Stimulated activated CD8-positive, alpha-beta memory T cell treated with anti-CD3 and anti-CD28 coated beads, Interleukin-2, amount 100 ng/mL, for 1 hour (primary cell): ENCODE measurements at regions not wholly inside any gene's neighbourhood (a gene's known extent, or its start where the extent isn't known, plus 50 kb on each side); places are given as distances from the start of the nearest gene placed in this dataset.

ENCODE experiments used
- DNase-seq, 2 donors: peaks; one replicate each; pipeline ENCODE4 v3.0.0-alpha.2; 2020; ENCODE audit warnings: low read depth in 2 of 2

DNA sequence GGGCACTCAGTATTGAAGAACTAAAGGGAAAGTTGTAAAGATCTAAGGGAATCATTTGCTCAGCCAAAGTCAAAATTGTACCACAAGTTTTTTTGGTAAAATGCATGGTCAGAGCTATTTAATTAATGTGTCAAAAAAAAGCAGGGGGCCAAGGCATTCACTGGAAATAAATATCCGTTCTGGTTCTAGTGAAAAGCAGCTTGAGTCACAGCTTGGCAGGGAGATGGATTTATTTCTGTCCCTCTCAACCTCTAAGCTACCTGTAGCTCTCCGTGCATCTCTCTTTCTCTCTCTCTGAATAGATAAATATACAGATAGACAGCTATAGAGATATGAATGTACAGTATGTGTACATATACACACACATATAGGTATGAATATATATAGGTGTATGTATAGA lies 554.4 kb upstream of the TMEM132C start:
- DNase-seq, result no peak

DNA sequence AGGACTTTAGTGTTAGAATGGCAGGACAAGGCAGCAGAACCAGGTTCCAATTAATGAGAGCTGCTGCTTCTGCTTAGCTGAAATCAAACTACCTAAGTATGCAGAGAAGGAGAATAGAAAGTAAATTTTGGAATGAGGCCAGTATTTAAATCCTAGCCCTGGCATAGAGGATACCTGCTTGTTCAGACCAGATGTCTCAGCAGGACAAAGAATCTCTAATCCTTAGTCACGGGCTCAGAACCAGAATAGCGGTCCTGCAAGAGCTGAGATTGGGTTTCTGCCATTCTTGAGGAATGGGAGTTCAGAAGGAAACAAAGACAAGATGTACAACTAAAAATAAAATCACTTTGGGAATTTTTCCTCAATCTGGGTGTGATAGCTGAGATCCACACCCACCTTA lies 550.8 kb upstream of the TMEM132C start:
- DNase-seq, result no peak

DNA sequence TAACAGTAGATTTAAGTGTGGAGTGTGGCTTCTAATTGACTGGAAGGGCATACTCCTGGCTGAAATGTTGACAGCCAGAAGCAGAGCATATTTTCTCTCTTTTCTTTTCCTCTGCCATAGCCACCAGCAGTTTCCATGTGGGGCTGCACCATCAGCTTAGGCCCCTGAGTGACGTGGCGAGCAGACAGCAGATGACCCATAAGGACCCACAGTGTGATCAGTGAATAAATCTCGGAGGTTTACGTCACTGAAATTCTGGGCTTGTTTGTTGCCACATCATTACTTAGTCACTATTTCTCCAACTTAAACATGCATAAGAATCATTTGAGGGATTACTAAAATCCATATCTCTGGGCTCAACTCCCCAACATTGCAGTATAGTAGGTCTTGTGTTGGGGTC lies 549.7 kb upstream of the TMEM132C start:
- DNase-seq, result no peak

GRCh38 chr12:127720334-127720733 lies 546.6 kb upstream of the TMEM132C start:
- no peak for DNase-seq

DNA sequence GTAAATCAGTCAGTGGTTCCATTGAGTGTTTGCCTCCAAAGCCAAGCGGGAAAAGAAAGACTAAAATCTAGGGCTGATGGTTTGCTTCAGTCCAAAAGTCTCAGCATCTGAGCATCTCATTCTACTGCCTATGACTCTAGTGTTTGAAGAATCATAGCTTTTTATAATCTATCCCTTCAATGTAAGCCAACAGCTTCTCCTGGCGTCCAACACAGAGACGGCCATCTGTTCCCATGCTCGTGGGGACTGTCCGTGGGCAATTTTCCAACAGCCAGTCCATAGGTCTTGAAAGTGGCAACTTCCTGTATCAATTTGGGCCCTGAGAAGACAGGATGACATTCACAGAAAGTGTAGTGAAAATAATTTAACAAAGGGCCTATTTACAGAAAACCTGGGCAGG lies 544.4 kb upstream of the TMEM132C start:
- DNase-seq, result no peak

DNA sequence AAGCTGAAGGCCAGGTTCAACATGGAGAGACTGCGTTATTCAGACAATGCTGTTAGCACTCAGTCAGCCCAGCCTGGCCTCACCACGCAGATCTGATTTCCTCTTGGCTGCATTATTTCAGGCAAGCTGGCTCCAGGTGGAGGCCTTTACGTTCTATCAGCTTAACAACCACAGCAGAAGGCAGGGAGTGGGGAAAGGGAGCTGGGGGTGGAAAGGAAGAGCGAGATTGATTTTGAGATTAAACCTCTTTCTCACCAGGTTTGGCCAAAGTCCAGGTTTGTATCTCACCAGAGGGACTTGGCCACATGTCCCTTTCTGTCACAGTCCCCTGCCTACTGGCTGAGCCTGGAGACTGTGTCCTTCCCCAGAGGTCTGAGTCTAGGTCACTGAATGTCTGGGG lies 543.7 kb upstream of the TMEM132C start:
- no peak for DNase-seq

- DNase-seq, result no peak
These were observed 540.2 kb upstream of the TMEM132C start for GRCh38 chr12:127726671-127727315.

DNA sequence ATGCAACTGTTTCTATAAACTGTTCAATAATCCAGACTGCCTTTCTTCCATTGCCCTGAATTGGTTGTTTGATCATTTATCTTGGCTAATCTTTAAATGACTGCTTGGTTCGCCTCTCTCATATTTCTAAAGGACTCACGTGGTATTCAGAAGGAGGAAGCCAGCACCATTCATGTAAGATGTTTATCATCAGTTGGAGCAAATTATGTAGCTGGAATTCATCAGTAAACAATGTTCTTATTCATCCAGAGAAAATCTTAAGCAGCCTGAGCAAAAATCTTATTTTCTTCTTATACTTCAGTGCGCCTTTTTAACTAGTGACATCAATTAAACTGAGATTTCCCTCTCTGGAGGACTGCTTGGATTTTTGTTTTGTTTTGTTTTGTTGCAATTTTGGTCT lies 538.7 kb upstream of the TMEM132C start:
- no peak for DNase-seq

DNA sequence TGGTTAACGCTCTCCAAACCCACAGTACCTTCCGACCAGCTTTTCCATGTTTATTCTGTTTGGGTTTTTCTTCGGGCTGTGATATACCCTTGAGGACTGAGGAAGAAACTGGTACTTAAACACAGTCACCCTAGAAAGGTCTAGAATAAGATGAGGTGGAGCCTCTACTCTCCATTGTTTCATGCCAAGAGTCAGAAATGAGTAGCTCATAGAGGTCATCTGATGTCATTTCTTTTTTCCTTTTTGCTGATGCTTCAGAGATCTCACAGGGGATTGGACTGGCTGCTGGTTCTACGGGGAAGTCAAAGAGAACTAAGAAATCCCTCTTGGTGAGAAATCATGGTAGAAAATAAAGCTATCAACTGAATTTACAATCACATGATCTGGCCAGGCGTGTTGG lies 538.2 kb upstream of the TMEM132C start:
- DNase-seq, result no peak

DNA sequence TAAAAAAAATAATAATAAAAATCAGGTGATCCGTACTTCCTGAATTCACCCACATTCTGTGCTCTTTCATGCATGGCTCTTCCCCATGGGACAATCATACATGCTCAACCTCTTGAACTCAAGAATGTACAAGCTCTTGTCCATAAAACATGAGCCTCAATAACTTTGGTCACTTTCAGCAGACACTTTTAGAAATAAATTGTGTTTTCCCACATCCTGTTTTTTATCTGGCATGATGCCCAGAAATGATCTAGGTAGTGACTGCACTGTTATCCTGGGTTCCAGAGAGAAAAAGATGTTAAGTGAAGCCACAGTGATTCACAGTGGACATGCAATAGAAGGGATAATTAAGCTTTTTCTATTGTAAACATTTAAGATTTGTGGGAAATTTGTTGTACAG lies 537.6 kb upstream of the TMEM132C start:
- DNase-seq, result no peak

GRCh38 chr12:127731657-127732056 lies 535.3 kb upstream of the TMEM132C start:
- no peak for DNase-seq

GRCh38 chr12:127742231-127742630 lies 524.7 kb upstream of the TMEM132C start:
- no peak for DNase-seq

DNA sequence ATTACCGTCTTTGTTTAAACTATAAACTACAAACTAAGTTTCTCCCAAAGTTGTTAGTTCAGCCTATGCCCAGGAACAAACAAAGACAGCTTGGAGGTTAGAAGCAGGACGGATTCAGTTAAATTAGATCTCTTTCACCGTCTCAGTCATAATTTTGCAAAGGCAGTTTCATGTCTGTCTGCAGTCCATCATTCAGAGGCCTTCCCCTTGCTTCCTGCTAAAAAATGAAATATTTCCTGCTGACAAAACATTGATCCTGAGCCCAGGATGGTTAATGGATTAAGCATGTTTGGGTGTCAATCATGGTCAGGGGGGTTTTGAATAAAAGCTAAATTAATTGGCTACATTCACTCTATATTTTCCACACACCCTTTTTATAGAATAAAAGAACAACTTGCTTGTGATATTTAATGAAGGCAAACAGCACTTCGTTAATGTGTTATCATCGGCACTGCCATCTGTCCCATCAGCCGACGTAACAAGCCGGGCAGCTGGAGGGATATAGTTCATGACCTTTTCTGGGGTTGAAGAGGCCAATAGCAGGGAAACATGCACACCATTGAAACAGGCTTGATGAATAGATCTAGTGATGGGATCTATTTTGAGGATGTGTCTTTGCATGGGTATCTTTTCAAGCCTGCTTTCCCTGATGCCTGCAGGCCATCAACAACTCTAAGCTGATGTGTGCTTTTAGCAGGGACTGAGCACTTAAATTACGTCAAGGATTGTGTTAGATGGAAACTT lies 521.3 kb upstream of the TMEM132C start:
- DNase-seq, result no peak

DNA sequence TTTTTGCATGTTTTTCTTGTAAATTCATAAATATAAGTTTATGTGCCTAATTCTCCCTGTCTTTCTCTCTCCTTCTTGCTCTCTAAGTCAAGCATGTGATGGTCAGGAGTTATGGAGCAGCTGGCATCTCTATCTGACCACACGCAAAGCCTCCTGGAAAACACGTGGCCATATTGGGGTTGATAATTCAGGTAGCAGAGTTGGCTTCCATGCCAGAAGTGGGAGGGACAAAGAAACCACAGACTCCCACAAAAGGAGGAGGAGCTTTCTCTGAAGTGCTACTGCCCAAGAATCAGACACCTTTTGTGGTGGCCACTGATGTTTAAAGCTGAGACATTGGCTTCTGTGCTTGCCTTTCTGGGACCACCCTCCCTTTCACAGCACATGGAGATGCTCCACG lies 517.6 kb upstream of the TMEM132C start:
- DNase-seq, result no peak

DNA sequence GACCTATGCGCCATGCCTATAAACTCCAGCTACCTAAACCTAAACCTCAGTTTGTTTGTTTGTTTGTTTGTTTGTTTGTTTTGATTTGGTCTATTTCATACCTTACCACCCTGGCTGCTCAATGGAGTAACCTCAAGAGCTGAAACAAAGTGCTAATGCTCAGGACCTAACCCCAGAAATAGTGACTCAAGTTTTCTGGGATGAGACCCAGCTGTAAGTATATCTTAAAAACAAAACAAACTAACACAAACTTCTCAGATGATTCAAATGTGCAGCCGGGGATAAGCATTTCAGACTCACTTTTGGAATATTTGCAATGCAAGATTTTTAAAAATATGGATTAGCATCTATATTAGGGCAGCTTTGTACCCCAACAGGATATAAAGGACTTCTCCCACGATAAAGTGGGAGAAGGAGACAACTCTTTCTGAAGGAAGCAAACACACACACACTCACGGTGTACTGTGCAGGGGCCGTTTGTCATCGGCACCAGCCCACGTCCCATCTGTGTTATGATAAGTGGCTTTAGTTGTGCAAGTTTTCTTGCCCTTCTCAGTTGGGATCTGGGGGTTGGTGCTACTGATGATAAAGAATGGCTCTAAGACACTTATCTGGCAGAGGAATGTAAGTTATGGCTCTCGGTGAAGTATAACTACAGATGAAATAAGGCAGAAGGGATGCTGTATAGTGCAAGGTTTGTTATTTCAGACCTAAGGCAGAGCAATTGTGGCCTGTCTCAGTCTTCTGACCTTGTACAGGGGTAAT lies 516.7 kb upstream of the TMEM132C start:
- no peak for DNase-seq

GRCh38 chr12:127752802-127753201 lies 514.2 kb upstream of the TMEM132C start:
- no peak for DNase-seq

- no peak for DNase-seq
These were observed 506.6 kb upstream of the TMEM132C start for GRCh38 chr12:127760357-127760756.

DNA sequence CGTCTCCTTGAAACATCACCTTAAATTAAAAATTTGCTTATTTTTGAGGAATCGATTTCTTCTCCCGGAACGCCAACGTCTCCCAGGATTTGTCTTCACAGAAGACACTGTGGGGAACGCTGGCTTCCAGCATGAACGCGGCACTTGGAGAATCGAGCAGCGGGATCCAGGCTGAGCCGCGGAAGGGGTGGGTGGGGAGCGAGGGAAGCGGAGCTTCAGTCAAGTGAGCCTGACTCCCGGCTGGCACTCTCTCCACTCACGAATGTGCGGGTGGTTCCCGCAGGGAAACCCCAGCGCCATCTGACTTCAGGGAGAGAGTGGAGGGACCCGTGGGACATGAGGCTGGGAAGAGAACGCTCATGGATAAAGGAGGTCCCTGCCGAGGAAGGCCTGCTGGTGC lies 506.0 kb upstream of the TMEM132C start:
- DNase-seq, result no peak

DNA sequence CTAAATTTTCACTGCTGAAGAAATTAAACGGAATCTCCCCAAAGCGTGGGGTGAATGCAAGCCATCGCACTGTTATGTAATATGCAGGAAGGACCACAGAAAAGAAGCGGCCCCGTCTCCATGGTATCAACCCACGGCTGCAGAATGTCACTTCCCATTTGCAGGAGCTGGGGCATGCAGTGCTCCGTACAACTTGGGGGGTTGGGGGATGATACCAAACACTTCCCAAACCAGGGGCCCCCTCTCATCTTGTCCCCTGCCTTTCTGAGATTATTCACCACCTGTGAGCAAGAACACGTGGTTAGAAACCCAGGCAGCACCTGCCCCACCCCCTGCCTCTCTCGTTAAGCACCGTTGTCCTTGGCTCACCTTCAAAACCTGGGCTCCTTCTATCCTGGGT lies 505.1 kb upstream of the TMEM132C start:
- DNase-seq, result no peak

GRCh38 chr12:127767656-127768055 lies 499.3 kb upstream of the TMEM132C start:
- DNase-seq, result no peak

DNA sequence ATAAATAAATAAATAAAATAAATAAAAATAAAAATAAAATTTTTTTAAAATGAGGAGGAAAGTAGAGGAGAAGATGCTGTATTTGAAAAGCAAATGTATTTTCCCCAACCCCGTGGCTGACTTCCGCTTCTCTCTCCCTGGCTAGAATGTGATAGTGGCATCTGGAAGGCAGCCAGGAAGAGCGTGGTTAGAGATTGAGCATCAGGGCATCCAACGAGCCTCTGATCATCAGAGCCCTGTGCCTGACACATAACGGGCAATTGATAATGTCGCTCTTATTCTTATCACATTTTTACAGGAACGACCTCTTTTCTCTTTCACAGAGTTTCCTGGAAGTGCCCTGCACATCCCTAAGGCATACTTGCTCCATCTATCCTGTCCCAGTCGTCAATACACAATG lies 496.9 kb upstream of the TMEM132C start:
- DNase-seq, result no peak

DNA sequence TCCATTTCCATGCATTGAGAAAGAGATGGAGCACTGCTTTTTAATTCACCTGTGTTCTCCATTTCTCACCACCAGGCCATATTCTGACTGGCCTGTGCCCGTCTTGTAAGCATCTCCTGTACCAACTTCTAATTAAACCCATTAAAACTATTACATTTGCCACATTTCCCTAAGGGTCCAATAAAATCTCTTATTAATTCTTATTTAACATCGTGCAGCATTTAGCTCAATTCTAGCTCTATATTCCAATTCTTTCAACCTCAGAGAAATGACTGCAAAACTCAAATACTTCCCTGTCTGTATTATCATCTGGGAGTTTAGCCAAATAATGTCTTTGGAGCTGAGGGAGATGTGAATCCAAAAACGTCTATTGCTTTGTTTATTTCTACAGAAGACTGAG lies 495.4 kb upstream of the TMEM132C start:
- no peak for DNase-seq

DNA sequence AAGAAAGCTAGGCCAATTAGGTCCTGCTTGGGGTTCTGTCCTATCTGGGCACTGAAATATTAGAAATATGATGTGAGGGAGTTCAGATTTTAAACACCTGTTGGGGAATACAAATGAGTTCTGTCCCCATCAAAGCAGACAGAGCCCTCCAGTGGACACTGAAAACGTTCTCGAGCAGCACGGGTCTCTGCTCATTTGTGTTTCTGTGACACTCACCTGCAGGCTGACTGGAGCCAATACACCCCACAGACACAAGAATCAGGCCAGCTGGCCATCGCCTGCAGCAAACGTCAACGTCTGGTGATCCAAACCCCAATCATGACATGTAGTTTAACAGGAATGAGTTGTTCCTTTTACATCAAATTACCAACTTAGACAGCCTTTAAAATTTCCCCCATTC lies 493.4 kb upstream of the TMEM132C start:
- DNase-seq, result no peak
